ENCODE measurements at regions not wholly inside any gene's neighbourhood (a gene's known extent, or its start where the extent isn't known, plus 50 kb on each side); places are given as distances from the start of the nearest gene placed in this dataset.

- no peak for DNase-seq (ENCODE audit: low spot score)
Observed at GRCh38 chr6:91523511-91523910, 936.6 kb upstream of the MAP3K7 start.

GRCh38 chr6:91521999-91522398 is 935.1 kb upstream of the MAP3K7 start:
- DNase-seq (ENCODE audit: low spot score): no peak

- no peak for DNase-seq (ENCODE audit: low spot score)
Observed at GRCh38 chr6:91509711-91510110, 922.8 kb upstream of the MAP3K7 start.

GRCh38 chr6:91509039-91509438 is 922.2 kb upstream of the MAP3K7 start:
- DNase-seq (ENCODE audit: low spot score): no peak

GRCh38 chr6:91506509-91506908 is 919.6 kb upstream of the MAP3K7 start:
- no peak for DNase-seq (ENCODE audit: low spot score)

- DNase-seq (ENCODE audit: low spot score): no peak
Observed at GRCh38 chr6:91505199-91505598, 918.3 kb upstream of the MAP3K7 start.

GRCh38 chr6:91501930-91502329 is 915.1 kb upstream of the MAP3K7 start:
- DNase-seq (ENCODE audit: low spot score): no peak

GRCh38 chr6:91500689-91501303 is 913.9 kb upstream of the MAP3K7 start:
- no peak for DNase-seq (ENCODE audit: low spot score)

- no peak for DNase-seq (ENCODE audit: low spot score)
Observed at GRCh38 chr6:91498576-91498975, 911.7 kb upstream of the MAP3K7 start.

- DNase-seq (ENCODE audit: low spot score): no peak
Observed at GRCh38 chr6:91497770-91498169, 910.9 kb upstream of the MAP3K7 start.

- no peak for DNase-seq (ENCODE audit: low spot score)
Observed at GRCh38 chr6:91490671-91491301, 903.9 kb upstream of the MAP3K7 start.

- DNase-seq (ENCODE audit: low spot score): no peak
Observed at GRCh38 chr6:91487696-91488392, 901.0 kb upstream of the MAP3K7 start.

- no peak for DNase-seq (ENCODE audit: low spot score)
Observed at GRCh38 chr6:91486200-91486599, 899.3 kb upstream of the MAP3K7 start.

- DNase-seq (ENCODE audit: low spot score): no peak
Observed at GRCh38 chr6:91485047-91485446, 898.2 kb upstream of the MAP3K7 start.

GRCh38 chr6:91483415-91484105 is 896.7 kb upstream of the MAP3K7 start:
- no peak for DNase-seq (ENCODE audit: low spot score)

- DNase-seq (ENCODE audit: low spot score): no peak
Observed at GRCh38 chr6:91482498-91482897, 895.6 kb upstream of the MAP3K7 start.

- DNase-seq (ENCODE audit: low spot score): no peak
Observed at GRCh38 chr6:91480402-91480801, 893.5 kb upstream of the MAP3K7 start.

- DNase-seq (ENCODE audit: low spot score): no peak
Observed at GRCh38 chr6:91477688-91478087, 890.8 kb upstream of the MAP3K7 start.

GRCh38 chr6:91476000-91476399 is 889.1 kb upstream of the MAP3K7 start:
- no peak for DNase-seq (ENCODE audit: low spot score)

- no peak for DNase-seq (ENCODE audit: low spot score)
Observed at GRCh38 chr6:91465393-91465792, 878.5 kb upstream of the MAP3K7 start.

- DNase-seq (ENCODE audit: low spot score): no peak
Observed at GRCh38 chr6:91464718-91465117, 877.8 kb upstream of the MAP3K7 start.

- no peak for DNase-seq (ENCODE audit: low spot score)
Observed at GRCh38 chr6:91464201-91464600, 877.3 kb upstream of the MAP3K7 start.

GRCh38 chr6:91462241-91462640 is 875.4 kb upstream of the MAP3K7 start:
- no peak for DNase-seq (ENCODE audit: low spot score)

Data from ecto neural progenitor cell (in vitro differentiated cells).